ENCODE measurements at regions not wholly inside any gene's neighbourhood (a gene's known extent, or its start where the extent isn't known, plus 50 kb on each side); places are given as distances from the start of the nearest gene placed in this dataset.

DNA sequence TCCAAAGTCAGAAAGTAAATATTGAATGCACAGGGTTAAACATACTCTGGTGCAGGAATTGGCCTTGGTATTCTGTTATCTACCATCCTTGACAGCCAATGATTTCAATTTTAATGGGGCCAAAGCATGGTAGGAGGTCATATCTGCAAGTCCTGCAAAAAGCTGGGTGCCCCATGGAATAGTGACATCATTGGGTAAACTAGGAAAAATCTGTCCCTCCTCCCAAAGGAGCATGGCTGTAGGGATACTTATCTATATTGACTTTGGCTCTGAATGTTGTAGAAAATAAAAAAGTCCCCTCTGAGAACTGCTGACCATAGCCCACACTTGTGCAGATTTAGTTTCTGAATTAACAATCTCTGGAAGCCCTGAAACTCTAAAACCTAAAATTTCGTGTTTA is 403.2 kb upstream of the SEL1L start:
- Histone ChIP-seq H3K9ac (ENCODE audit: low read length) (peak overlapping the region; percentile 32), H4K20me1 (ENCODE audit: insufficient read depth) (no peaks in the 10 kb centered on the region), H2AFZ (ENCODE audit: low read depth, low read length) (no peak overlapping the region), H3K9me2 (ENCODE audit: insufficient read depth, low read length) (no peaks in the 10 kb centered on the region), H3K36me3 (ENCODE audit: insufficient read depth, low read length) (no peaks in the 10 kb centered on the region), H3K4me2 (ENCODE audit: low read length) (no peak overlapping the region), H3K4me3 (ENCODE audit: low read length) (no peak overlapping the region), H3K9me3 (ENCODE audit: low read length) (peaks cover 3% of the 10 kb centered on the region), H3F3A (ENCODE audit: insufficient read depth, low read length, poor library complexity, severe bottlenecking) (peaks cover 22% of the 10 kb centered on the region), H3K27ac (ENCODE audit: low read length) (peak overlapping the region; percentile 96), H3K79me2 (replicated peaks; ENCODE audit: insufficient read depth, low read length) (no peaks in the 10 kb centered on the region), H3K27me3 (ENCODE audit: insufficient read depth, low read depth, low read length) (no peaks in the 10 kb centered on the region)
- TF ChIP-seq POLR2AphosphoS5 (IDR thresholded peaks at IDR 0.05) (no peak), TAF1 (IDR thresholded peaks at IDR 0.05; ENCODE audit: low read depth) (no peak), MXI1 (conservative IDR thresholded peaks at IDR 0.05; ENCODE audit: poor library complexity, severe bottlenecking) (no peak), EP300 (conservative IDR thresholded peaks at IDR 0.05; ENCODE audit: poor library complexity, severe bottlenecking) (no peak), EZH2 (IDR thresholded peaks at IDR 0.05; ENCODE audit: borderline replicate concordance, insufficient read depth, low read length, poor library complexity, severe bottlenecking) (no peak), SMC3 (conservative IDR thresholded peaks at IDR 0.05; ENCODE audit: poor library complexity) (no peak), RAD21 (conservative IDR thresholded peaks at IDR 0.05) (no peak)
- TF ChIP-seq, protein P1, sequence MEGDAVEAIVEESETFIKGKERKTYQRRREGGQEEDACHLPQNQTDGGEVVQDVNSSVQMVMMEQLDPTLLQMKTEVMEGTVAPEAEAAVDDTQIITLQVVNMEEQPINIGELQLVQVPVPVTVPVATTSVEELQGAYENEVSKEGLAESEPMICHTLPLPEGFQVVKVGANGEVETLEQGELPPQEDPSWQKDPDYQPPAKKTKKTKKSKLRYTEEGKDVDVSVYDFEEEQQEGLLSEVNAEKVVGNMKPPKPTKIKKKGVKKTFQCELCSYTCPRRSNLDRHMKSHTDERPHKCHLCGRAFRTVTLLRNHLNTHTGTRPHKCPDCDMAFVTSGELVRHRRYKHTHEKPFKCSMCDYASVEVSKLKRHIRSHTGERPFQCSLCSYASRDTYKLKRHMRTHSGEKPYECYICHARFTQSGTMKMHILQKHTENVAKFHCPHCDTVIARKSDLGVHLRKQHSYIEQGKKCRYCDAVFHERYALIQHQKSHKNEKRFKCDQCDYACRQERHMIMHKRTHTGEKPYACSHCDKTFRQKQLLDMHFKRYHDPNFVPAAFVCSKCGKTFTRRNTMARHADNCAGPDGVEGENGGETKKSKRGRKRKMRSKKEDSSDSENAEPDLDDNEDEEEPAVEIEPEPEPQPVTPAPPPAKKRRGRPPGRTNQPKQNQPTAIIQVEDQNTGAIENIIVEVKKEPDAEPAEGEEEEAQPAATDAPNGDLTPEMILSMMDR (IDR thresholded peaks at IDR 0.05; ENCODE audit: poor library complexity, severe bottlenecking) = no peak
- TF ChIP-seq, protein P2, sequence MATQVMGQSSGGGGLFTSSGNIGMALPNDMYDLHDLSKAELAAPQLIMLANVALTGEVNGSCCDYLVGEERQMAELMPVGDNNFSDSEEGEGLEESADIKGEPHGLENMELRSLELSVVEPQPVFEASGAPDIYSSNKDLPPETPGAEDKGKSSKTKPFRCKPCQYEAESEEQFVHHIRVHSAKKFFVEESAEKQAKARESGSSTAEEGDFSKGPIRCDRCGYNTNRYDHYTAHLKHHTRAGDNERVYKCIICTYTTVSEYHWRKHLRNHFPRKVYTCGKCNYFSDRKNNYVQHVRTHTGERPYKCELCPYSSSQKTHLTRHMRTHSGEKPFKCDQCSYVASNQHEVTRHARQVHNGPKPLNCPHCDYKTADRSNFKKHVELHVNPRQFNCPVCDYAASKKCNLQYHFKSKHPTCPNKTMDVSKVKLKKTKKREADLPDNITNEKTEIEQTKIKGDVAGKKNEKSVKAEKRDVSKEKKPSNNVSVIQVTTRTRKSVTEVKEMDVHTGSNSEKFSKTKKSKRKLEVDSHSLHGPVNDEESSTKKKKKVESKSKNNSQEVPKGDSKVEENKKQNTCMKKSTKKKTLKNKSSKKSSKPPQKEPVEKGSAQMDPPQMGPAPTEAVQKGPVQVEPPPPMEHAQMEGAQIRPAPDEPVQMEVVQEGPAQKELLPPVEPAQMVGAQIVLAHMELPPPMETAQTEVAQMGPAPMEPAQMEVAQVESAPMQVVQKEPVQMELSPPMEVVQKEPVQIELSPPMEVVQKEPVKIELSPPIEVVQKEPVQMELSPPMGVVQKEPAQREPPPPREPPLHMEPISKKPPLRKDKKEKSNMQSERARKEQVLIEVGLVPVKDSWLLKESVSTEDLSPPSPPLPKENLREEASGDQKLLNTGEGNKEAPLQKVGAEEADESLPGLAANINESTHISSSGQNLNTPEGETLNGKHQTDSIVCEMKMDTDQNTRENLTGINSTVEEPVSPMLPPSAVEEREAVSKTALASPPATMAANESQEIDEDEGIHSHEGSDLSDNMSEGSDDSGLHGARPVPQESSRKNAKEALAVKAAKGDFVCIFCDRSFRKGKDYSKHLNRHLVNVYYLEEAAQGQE (IDR thresholded peaks at IDR 0.05; ENCODE audit: borderline replicate concordance) = no peak

DNA sequence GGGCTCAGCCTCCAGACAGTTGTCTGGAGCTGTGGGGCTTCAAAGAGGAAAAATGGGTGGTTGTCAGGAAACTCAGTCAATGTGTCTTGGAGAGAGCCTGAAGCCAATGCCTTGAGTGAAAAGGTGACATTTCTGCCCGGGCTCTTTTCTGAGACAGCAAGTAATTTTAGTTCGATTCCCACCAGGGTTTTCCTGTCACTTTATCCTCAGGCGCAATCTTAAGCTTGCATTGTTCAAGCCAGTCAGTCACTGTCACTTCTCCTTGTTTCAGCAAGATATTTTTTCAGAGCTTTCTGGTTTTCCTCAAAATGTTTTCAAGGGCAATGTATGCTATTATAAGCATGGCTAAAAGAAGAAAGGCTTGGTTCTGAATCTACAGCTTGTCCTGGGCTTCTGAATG is 404.7 kb upstream of the SEL1L start:
- Histone ChIP-seq H3K27ac (ENCODE audit: low read length) (peak overlapping the region; percentile 96), H4K20me1 (ENCODE audit: insufficient read depth) (no peaks in the 10 kb centered on the region), H3K9me3 (ENCODE audit: low read length) (peaks cover 3% of the 10 kb centered on the region), H3K36me3 (ENCODE audit: insufficient read depth, low read length) (no peaks in the 10 kb centered on the region), H3K79me2 (replicated peaks; ENCODE audit: insufficient read depth, low read length) (no peaks in the 10 kb centered on the region), H3K4me3 (ENCODE audit: low read length) (peak overlapping the region; percentile 19), H3K27me3 (ENCODE audit: insufficient read depth, low read depth, low read length) (no peaks in the 10 kb centered on the region), H3K9me2 (ENCODE audit: insufficient read depth, low read length) (no peaks in the 10 kb centered on the region), H3F3A (ENCODE audit: insufficient read depth, low read length, poor library complexity, severe bottlenecking) (peaks cover 22% of the 10 kb centered on the region), H2AFZ (ENCODE audit: low read depth, low read length) (no peak overlapping the region), H3K9ac (ENCODE audit: low read length) (peak overlapping the region; percentile 57), H3K4me2 (ENCODE audit: low read length) (peak overlapping the region; percentile 1)
- TF ChIP-seq TAF1 (IDR thresholded peaks at IDR 0.05; ENCODE audit: low read depth) (no peak), MXI1 (conservative IDR thresholded peaks at IDR 0.05; ENCODE audit: poor library complexity, severe bottlenecking) (no peak), EP300 (conservative IDR thresholded peaks at IDR 0.05; ENCODE audit: poor library complexity, severe bottlenecking) (peak; percentile 98), RAD21 (conservative IDR thresholded peaks at IDR 0.05) (peak; percentile 14), SMC3 (conservative IDR thresholded peaks at IDR 0.05; ENCODE audit: poor library complexity) (no peak), POLR2AphosphoS5 (IDR thresholded peaks at IDR 0.05) (peak; percentile 76), EZH2 (IDR thresholded peaks at IDR 0.05; ENCODE audit: borderline replicate concordance, insufficient read depth, low read length, poor library complexity, severe bottlenecking) (no peak)
- TF ChIP-seq, protein P1 (IDR thresholded peaks at IDR 0.05; ENCODE audit: poor library complexity, severe bottlenecking) = no peak
- TF ChIP-seq, protein P2 (IDR thresholded peaks at IDR 0.05; ENCODE audit: borderline replicate concordance) = peak; percentile 81
